K562 (cell line): ENCODE measurements at regions not wholly inside any gene's neighbourhood (a gene's known extent, or its start where the extent isn't known, plus 50 kb on each side); places are given as distances from the start of the nearest gene placed in this dataset.

Experiments
- ATAC-seq: fragments of 200-7000 bp; cut with Tn5 transposase; 3 replicates; pipeline ENCODE4 v1.9.1; 2020; ENCODE audit warnings: moderate library complexity
- BruUV-seq: library from RNA; stranded (reverse); fragments of 400-500 nt; replicated peaks from 2 replicates; lab custom pipeline; 2021; lab: Mats Ljungman, UMichigan
- CTCF ChIA-PET: fragments of 300-600 bp; formaldehyde crosslinking; extraction: SDS; loops from one replicate; lab custom pipeline; 2021; ENCODE audit warnings: low intra/inter-chr PET ratio; lab: Yijun Ruan, JAX
- POLR2A ChIA-PET: fragments of 300-600, 350-650 bp; sonication (Branson Sonifier 250); formaldehyde crosslinking; extraction: SDS; loops from one replicate; lab custom pipeline; 2021; ENCODE audit warnings: antibody characterized with exemption, inconsistent platforms; lab: Yijun Ruan, JAX
- DNase-seq, 4 experiments: peaks; one replicate each; pipeline versions ENCODE4 v3.0.0 to v3.0.0-alpha.2; 2011 to 2018; ENCODE audit warnings: low spot score in 3 of 4, mixed read lengths in 3 of 4; ENCODE audit errors: extremely low read depth in 1 of 4
- FAIRE-seq: peaks from 2 replicates; lab custom pipeline; 2011; peaks lifted over from hg19 to GRCh38; lab: Jason Lieb, UNC
- H2AFZ ChIP-seq: 2 replicates; pipeline ENCODE4 v1.6.0; 2011; ENCODE audit warnings: low read depth, low read length, control low read depth, inconsistent platforms
- H3K27ac ChIP-seq: fragments of 200-600 bp; 3 replicates; pipeline ENCODE4 v1.8.0; 2011; ENCODE audit warnings: low read depth, mild to moderate bottlenecking, control low read depth, inconsistent platforms, low read length, moderate library complexity, mixed read lengths; ENCODE audit errors: extremely low read depth
- H3K27me3 ChIP-seq, 2 experiments: fragments of 300-600 bp in 1 of 2; 2 replicates in 1 of 2; 3 replicates in 1 of 2; pipeline versions ENCODE4 v1.6.0 to v1.8.0; 2011; ENCODE audit warnings: inconsistent platforms in 2 of 2, low read length in 2 of 2, mild to moderate bottlenecking in 1 of 2, mixed read lengths in 1 of 2, moderate library complexity in 1 of 2; ENCODE audit not compliant: control insufficient read depth in 2 of 2, insufficient read depth in 2 of 2
- H3K36me3 ChIP-seq: fragments of 300-600 bp; 3 replicates; pipeline ENCODE4 v1.8.0; 2011; ENCODE audit warnings: mild to moderate bottlenecking, low read length, inconsistent platforms; ENCODE audit not compliant: control insufficient read depth, insufficient read depth
- H3K4me1 ChIP-seq, 2 experiments: fragments of 200-600 bp in 1 of 2; replicated peaks in 1 of 2; 2 replicates in 1 of 2; 3 replicates in 1 of 2; pipeline versions ENCODE4 v1.5.1 to v1.8.0; 2011; ENCODE audit warnings: inconsistent platforms in 2 of 2, low read length in 2 of 2, mild to moderate bottlenecking in 1 of 2, mixed read lengths in 1 of 2, moderate library complexity in 1 of 2; ENCODE audit not compliant: control insufficient read depth in 2 of 2, insufficient read depth in 2 of 2
- H3K4me2 ChIP-seq: 2 replicates; pipeline ENCODE4 v1.6.1; 2011; ENCODE audit warnings: low read length, control low read depth, inconsistent platforms, mixed read lengths; ENCODE audit not compliant: insufficient read depth
- H3K4me3 ChIP-seq: fragments of 200-600 bp; sonication (generic), shearing (Covaris generic); 2 replicates; pipeline ENCODE4 v1.5.1; 2016; ENCODE audit warnings: control low read depth, inconsistent platforms
- H3K79me2 ChIP-seq: fragments of 200-600 bp; 3 replicates; pipeline ENCODE4 v1.8.0; 2011; ENCODE audit warnings: low read length, inconsistent platforms; ENCODE audit not compliant: control insufficient read depth, insufficient read depth
- H3K9ac ChIP-seq, 2 experiments: 2 replicates each; pipeline versions ENCODE4 v1.6.0 to v1.6.1; 2011; ENCODE audit warnings: low read depth in 2 of 2, low read length in 2 of 2, control low read depth in 1 of 2, inconsistent platforms in 1 of 2, mild to moderate bottlenecking in 1 of 2, mixed read lengths in 1 of 2; ENCODE audit not compliant: insufficient read depth in 1 of 2
- H3K9me1 ChIP-seq: one replicate; pipeline ENCODE4 v1.6.0; 2011; ENCODE audit warnings: inconsistent platforms, mild to moderate bottlenecking, low read length, moderate library complexity; ENCODE audit not compliant: control insufficient read depth, insufficient read depth
- H3K9me3 ChIP-seq: replicated peaks from 2 replicates; pipeline ENCODE4 v1.5.1; 2011; ENCODE audit warnings: low read depth, low read length, inconsistent platforms; ENCODE audit not compliant: control insufficient read depth, insufficient read depth
- H4K20me1 ChIP-seq: replicated peaks from 2 replicates; pipeline ENCODE4 v1.6.1; 2011; ENCODE audit warnings: low read length, inconsistent platforms, mixed read lengths; ENCODE audit not compliant: control insufficient read depth, insufficient read depth
- DACH1 ChIP-seq: fragments of 450-650 bp; IDR thresholded peaks from 2 replicates; pipeline ENCODE4 v1.6.1; 2018; ENCODE audit not compliant: partially characterized antibody
- WGBS: fragments of 100-300 bp; shearing (Covaris generic); methylation state at CpG from one replicate; pipeline ENCODE4 v1.1.6; 2016; ENCODE audit warnings: low coverage, mixed read lengths; ENCODE audit not compliant: insufficient coverage; ENCODE audit errors: missing lambda C conversion rate; 5-methylcytosine and 5-hydroxymethylcytosine counted together
- in situ Hi-C: fragments of 300-500 bp; cut with MboI; formaldehyde crosslinking; loops from 4 replicates; pipeline ENCODE4 v1.15.0; 2018; ENCODE audit warnings: inconsistent platforms, mixed read lengths
- intact Hi-C: fragments of 100-400 bp; cut with micrococcal nuclease; formaldehyde crosslinking; loops from 2 replicates; pipeline ENCODE4 v1.14.2; 2022
- TF ChIP-seq, protein P1 (sequence below): fragments of 250-450 bp; sonication (Bioruptor Pico); IDR thresholded peaks from 2 replicates; pipeline ENCODE4 v1.4.0; 2020; ENCODE audit warnings: mild to moderate bottlenecking, moderate library complexity
- TF ChIP-seq, protein P2 (sequence below): fragments of 200-800 bp; sonication (Bioruptor generic); IDR thresholded peaks from 2 replicates; pipeline ENCODE4 v1.6.1; 2016; ENCODE audit warnings: missing genetic modification characterization, missing compliant biosample characterization

DNA sequence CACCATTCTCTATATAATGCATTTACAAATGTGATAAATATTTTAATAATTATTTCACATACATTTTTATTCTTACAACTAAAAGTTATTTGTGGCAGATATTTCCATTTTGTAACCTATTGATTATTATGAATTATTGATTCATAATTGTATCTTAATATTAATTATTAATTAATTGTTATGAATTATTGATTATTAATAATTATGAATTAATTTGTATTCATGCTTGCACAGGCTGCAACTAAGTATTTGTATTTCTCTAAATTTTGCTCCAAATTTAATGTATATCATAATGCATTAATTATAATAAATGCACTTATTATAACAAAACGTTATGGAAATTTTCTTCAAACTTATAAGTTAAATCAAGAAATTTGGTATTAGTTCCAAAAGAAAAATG lies 929.7 kb downstream of the PCDH7 start:
- WGBS: 6% methylated on average over 1 of the region's 1 CpG
- DNase-seq (no peak), FAIRE-seq (no peak), ATAC-seq (no peak)
- no peak overlapping the region for H2AFZ ChIP-seq
- in situ Hi-C loops (no loop called here), intact Hi-C loops (no loop called here)
- no peaks in the 10 kb centered on the region for H3K9me3 ChIP-seq
- no peaks in the 10 kb centered on the region for H4K20me1 ChIP-seq
- no TSS peak for BruUV-seq
- no peaks in the 10 kb centered on the region for H3K27me3 ChIP-seq
- ChIA-PET POLR2A (no interaction called here), CTCF (no interaction called here)
- H3K79me2 ChIP-seq: no peaks in the 10 kb centered on the region
- no peaks in the 10 kb centered on the region for H3K36me3 ChIP-seq
- TF ChIP-seq, protein P1, sequence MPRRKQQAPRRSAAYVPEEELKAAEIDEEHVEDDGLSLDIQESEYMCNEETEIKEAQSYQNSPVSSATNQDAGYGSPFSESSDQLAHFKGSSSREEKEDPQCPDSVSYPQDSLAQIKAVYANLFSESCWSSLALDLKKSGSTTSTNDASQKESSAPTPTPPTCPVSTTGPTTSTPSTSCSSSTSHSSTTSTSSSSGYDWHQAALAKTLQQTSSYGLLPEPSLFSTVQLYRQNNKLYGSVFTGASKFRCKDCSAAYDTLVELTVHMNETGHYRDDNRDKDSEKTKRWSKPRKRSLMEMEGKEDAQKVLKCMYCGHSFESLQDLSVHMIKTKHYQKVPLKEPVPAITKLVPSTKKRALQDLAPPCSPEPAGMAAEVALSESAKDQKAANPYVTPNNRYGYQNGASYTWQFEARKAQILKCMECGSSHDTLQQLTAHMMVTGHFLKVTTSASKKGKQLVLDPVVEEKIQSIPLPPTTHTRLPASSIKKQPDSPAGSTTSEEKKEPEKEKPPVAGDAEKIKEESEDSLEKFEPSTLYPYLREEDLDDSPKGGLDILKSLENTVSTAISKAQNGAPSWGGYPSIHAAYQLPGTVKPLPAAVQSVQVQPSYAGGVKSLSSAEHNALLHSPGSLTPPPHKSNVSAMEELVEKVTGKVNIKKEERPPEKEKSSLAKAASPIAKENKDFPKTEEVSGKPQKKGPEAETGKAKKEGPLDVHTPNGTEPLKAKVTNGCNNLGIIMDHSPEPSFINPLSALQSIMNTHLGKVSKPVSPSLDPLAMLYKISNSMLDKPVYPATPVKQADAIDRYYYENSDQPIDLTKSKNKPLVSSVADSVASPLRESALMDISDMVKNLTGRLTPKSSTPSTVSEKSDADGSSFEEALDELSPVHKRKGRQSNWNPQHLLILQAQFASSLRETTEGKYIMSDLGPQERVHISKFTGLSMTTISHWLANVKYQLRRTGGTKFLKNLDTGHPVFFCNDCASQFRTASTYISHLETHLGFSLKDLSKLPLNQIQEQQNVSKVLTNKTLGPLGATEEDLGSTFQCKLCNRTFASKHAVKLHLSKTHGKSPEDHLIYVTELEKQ (CRISPR knock-in tag): no peak
- TF ChIP-seq DACH1: peak; percentile 58
- TF ChIP-seq, protein P2, sequence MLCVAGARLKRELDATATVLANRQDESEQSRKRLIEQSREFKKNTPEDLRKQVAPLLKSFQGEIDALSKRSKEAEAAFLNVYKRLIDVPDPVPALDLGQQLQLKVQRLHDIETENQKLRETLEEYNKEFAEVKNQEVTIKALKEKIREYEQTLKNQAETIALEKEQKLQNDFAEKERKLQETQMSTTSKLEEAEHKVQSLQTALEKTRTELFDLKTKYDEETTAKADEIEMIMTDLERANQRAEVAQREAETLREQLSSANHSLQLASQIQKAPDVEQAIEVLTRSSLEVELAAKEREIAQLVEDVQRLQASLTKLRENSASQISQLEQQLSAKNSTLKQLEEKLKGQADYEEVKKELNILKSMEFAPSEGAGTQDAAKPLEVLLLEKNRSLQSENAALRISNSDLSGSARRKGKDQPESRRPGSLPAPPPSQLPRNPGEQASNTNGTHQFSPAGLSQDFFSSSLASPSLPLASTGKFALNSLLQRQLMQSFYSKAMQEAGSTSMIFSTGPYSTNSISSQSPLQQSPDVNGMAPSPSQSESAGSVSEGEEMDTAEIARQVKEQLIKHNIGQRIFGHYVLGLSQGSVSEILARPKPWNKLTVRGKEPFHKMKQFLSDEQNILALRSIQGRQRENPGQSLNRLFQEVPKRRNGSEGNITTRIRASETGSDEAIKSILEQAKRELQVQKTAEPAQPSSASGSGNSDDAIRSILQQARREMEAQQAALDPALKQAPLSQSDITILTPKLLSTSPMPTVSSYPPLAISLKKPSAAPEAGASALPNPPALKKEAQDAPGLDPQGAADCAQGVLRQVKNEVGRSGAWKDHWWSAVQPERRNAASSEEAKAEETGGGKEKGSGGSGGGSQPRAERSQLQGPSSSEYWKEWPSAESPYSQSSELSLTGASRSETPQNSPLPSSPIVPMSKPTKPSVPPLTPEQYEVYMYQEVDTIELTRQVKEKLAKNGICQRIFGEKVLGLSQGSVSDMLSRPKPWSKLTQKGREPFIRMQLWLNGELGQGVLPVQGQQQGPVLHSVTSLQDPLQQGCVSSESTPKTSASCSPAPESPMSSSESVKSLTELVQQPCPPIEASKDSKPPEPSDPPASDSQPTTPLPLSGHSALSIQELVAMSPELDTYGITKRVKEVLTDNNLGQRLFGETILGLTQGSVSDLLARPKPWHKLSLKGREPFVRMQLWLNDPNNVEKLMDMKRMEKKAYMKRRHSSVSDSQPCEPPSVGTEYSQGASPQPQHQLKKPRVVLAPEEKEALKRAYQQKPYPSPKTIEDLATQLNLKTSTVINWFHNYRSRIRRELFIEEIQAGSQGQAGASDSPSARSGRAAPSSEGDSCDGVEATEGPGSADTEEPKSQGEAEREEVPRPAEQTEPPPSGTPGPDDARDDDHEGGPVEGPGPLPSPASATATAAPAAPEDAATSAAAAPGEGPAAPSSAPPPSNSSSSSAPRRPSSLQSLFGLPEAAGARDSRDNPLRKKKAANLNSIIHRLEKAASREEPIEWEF (CRISPR knock-in tag): 0 out of 2 replicates have a peak, but pooled peaks have one; percentile 52
- H3K9ac ChIP-seq: no peak overlapping the region
- no peaks in the 10 kb centered on the region for H3K9me1 ChIP-seq
- H3K4me1 ChIP-seq: no peaks in the 10 kb centered on the region
- no peak overlapping the region for H3K27ac ChIP-seq
- H3K4me3 ChIP-seq: no peak overlapping the region
- H3K4me2 ChIP-seq: no peak overlapping the region
